ENCODE measurements at regions not wholly inside any gene's neighbourhood (a gene's known extent, or its start where the extent isn't known, plus 50 kb on each side); places are given as distances from the start of the nearest gene placed in this dataset.
"Not testable (repeated sequence)": the region's sequence is repeated elsewhere in the genome, so short reads cannot be mapped to it uniquely, and the experiment has no call there.

DNA sequence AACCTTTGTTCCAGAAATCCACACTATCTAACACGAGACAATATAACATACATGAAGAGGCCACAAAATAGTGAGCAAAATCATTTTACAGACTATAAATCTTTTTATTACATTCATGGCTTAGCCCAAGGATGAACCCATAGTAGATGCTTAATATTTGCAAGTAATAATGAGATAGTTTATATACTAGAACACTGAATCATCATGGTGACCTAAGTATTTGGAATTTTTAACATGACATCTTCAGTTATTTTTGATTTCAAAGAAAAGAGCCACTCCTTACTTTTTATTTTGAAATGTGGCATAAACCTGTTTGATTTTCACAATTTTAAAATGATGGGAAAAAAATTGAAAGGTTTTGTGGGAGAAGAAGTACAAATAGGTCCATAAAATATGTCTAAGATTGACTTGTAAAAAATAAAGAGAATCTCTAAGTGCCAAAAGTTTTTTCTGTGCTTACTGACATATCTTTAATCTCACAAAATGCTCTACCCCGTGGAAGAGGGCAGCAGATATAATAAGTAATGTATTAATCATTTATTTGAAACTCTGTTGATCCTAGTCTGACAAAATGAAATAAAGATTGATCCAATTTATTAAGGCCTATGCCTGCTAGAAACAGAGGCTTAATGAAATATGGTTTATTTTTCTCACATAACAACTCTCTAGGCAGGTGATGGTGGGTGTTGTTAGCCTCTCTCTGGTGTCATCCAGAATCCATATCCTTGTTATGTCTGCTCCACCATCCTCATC lies 224.5 kb upstream of the CENPE start:
- no peaks in the 10 kb centered on the region for H3K9me3 Mint-ChIP-seq (ENCODE audit: insufficient read depth)
- Histone ChIP-seq H3K36me3 (replicated peaks in 1 of 2; ENCODE audit: control extremely low read depth in 1 of 2, control insufficient read depth in 1 of 2, extremely low read depth in 1 of 2, insufficient read depth in 2 of 2, low read length in 1 of 2) (no peaks in the 10 kb centered on the region), H3K9me3 (ENCODE audit: control extremely low read depth in 1 of 3, control insufficient read depth in 2 of 3, insufficient read depth in 1 of 3, low read length in 2 of 3) (no peaks in the 10 kb centered on the region), H3K4me3 (ENCODE audit: control extremely low read depth in 1 of 5, extremely low read depth in 1 of 5, insufficient read depth in 1 of 5, low read depth in 2 of 5, low read length in 4 of 5) (no peak overlapping the region), H3K79me2 (ENCODE audit: control insufficient read depth, insufficient read depth, low read length) (no peaks in the 10 kb centered on the region), H3K4me2 (replicated peaks; ENCODE audit: low read depth, low read length, poor library complexity, severe bottlenecking) (no peak overlapping the region), H3K27ac (ENCODE audit: low read length in 2 of 2) (no peak overlapping the region), H4K20me1 (ENCODE audit: control insufficient read depth, insufficient read depth, low read length, poor library complexity, severe bottlenecking) (no peaks in the 10 kb centered on the region), H2AFZ (ENCODE audit: insufficient read depth, low read depth, low read length, poor library complexity, severe bottlenecking) (no peak overlapping the region), H3K4me1 (ENCODE audit: control insufficient read depth in 2 of 2, insufficient read depth in 2 of 2, low read length in 2 of 2) (no peaks in the 10 kb centered on the region), H3K27me3 (replicated peaks in 1 of 4; ENCODE audit: control extremely low read depth in 1 of 4, control insufficient read depth in 3 of 4, insufficient read depth in 4 of 4, low read length in 3 of 4) (no peaks in the 10 kb centered on the region), H3K9ac (ENCODE audit: low read length) (no peak overlapping the region)
- no peak overlapping the region for H3K27ac Mint-ChIP-seq
- H3K4me3 Mint-ChIP-seq: no peak overlapping the region
- no CpG with 5 or more reads among the region's 2 CpGs for WGBS (ENCODE audit: insufficient coverage)
- CTCF ChIA-PET: no interaction called here
- POLR2A ChIA-PET: no interaction called here
- ATAC-seq (ENCODE audit: low read depth) (no peak), DNase-seq (no peak)
- TF ChIP-seq, protein P1, sequence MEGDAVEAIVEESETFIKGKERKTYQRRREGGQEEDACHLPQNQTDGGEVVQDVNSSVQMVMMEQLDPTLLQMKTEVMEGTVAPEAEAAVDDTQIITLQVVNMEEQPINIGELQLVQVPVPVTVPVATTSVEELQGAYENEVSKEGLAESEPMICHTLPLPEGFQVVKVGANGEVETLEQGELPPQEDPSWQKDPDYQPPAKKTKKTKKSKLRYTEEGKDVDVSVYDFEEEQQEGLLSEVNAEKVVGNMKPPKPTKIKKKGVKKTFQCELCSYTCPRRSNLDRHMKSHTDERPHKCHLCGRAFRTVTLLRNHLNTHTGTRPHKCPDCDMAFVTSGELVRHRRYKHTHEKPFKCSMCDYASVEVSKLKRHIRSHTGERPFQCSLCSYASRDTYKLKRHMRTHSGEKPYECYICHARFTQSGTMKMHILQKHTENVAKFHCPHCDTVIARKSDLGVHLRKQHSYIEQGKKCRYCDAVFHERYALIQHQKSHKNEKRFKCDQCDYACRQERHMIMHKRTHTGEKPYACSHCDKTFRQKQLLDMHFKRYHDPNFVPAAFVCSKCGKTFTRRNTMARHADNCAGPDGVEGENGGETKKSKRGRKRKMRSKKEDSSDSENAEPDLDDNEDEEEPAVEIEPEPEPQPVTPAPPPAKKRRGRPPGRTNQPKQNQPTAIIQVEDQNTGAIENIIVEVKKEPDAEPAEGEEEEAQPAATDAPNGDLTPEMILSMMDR (IDR thresholded peaks at IDR 0.05): no peak
- TF ChIP-seq EZH2 (IDR thresholded peaks at IDR 0.05; ENCODE audit: borderline replicate concordance, insufficient read depth, low read depth, low read length, poor library complexity, severe bottlenecking): no peak
- intact Hi-C loops (cut with micrococcal nuclease): no loop called here
- H3K4me1 Mint-ChIP-seq: no peaks in the 10 kb centered on the region
- no peaks in the 10 kb centered on the region for H3K27me3 Mint-ChIP-seq

DNA sequence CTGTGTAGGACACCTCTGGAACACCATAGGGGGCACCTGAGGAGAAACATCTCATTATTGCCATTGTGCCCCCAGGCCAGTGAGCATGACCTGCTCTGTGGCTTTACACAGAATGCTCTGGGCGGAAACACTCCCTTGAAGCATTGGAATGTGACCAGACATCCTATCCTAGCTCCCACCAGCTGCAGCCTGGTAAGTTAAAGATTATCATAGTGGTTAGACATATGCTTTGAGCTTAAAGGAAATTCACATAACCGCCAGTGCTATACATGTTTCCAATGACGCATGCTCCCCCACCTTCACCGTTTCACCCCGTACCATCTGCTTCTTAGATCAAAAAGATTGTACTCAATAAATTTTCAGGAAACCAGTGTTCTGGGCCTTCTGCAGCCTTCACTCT lies 217.7 kb upstream of the CENPE start:
- Mint-ChIP-seq H3K9me3 (ENCODE audit: insufficient read depth) (peaks cover 2% of the 10 kb centered on the region), H3K4me1 (no peaks in the 10 kb centered on the region), H3K4me3 (no peak overlapping the region), H3K27me3 (no peaks in the 10 kb centered on the region), H3K27ac (no peak overlapping the region)
- no peak for ATAC-seq (ENCODE audit: low read depth)
- no peaks in the 10 kb centered on the region for H3K4me1 ChIP-seq (ENCODE audit: control insufficient read depth in 2 of 2, insufficient read depth in 2 of 2, low read length in 2 of 2)
- H3K4me2 ChIP-seq (replicated peaks; ENCODE audit: low read depth, low read length, poor library complexity, severe bottlenecking): no peak overlapping the region
- no peaks in the 10 kb centered on the region for H3K27me3 ChIP-seq (replicated peaks in 1 of 4; ENCODE audit: control extremely low read depth in 1 of 4, control insufficient read depth in 3 of 4, insufficient read depth in 4 of 4, low read length in 3 of 4)
- POLR2A ChIA-PET: no interaction called here
- H3K9me3 ChIP-seq (ENCODE audit: control extremely low read depth in 1 of 3, control insufficient read depth in 2 of 3, insufficient read depth in 1 of 3, low read length in 2 of 3): no peaks in the 10 kb centered on the region
- TF ChIP-seq EZH2 (IDR thresholded peaks at IDR 0.05; ENCODE audit: borderline replicate concordance, insufficient read depth, low read depth, low read length, poor library complexity, severe bottlenecking): no peak
- TF ChIP-seq, protein P1 (IDR thresholded peaks at IDR 0.05): no peak
- no peaks in the 10 kb centered on the region for H3K79me2 ChIP-seq (ENCODE audit: control insufficient read depth, insufficient read depth, low read length)
- H4K20me1 ChIP-seq (ENCODE audit: control insufficient read depth, insufficient read depth, low read length, poor library complexity, severe bottlenecking): no peaks in the 10 kb centered on the region
- H3K9ac ChIP-seq (ENCODE audit: low read length): no peak overlapping the region
- H3K4me3 ChIP-seq (ENCODE audit: control extremely low read depth in 1 of 5, extremely low read depth in 1 of 5, insufficient read depth in 1 of 5, low read depth in 2 of 5, low read length in 4 of 5): no peak overlapping the region
- DNase-seq: no peak
- no peak overlapping the region for H2AFZ ChIP-seq (ENCODE audit: insufficient read depth, low read depth, low read length, poor library complexity, severe bottlenecking)
- H3K27ac ChIP-seq (ENCODE audit: low read length in 2 of 2): no peak overlapping the region
- H3K36me3 ChIP-seq (replicated peaks in 1 of 2; ENCODE audit: control extremely low read depth in 1 of 2, control insufficient read depth in 1 of 2, extremely low read depth in 1 of 2, insufficient read depth in 2 of 2, low read length in 1 of 2): no peaks in the 10 kb centered on the region
- 98% methylated on average over 4 of the region's 5 CpGs for WGBS (ENCODE audit: insufficient coverage)
- CTCF ChIA-PET: no interaction called here
- intact Hi-C loops (cut with micrococcal nuclease): no loop called here

DNA sequence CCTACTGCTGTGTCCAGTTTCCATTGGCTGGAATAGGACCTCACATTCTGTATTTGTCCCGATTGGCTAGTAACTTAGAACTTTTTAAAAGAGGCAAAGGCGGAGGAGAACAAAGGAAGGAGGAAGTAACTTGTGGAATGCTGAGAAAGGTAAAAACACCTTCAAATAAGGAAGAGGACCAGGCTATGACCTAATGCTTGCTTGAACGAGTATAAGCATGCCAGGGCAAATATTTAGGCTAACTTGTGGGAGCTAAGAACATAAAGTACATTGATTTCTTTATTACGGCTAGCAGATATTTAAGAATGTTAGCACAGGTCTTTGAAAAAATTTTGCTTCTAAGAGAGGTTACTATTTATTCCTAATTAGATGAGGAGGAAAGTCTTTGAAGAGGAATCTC lies 214.5 kb upstream of the CENPE start:
- H3K9ac ChIP-seq (ENCODE audit: low read length); H3K4me1 ChIP-seq (ENCODE audit: control insufficient read depth in 2 of 2, insufficient read depth in 2 of 2, low read length in 2 of 2); H3K4me3 Mint-ChIP-seq; intact Hi-C loops (cut with micrococcal nuclease); H3K4me1 Mint-ChIP-seq; ATAC-seq (ENCODE audit: low read depth); H3K79me2 ChIP-seq (ENCODE audit: control insufficient read depth, insufficient read depth, low read length); H2AFZ ChIP-seq (ENCODE audit: insufficient read depth, low read depth, low read length, poor library complexity, severe bottlenecking); H4K20me1 ChIP-seq (ENCODE audit: control insufficient read depth, insufficient read depth, low read length, poor library complexity, severe bottlenecking); CTCF ChIA-PET; H3K9me3 ChIP-seq (ENCODE audit: control extremely low read depth in 1 of 3, control insufficient read depth in 2 of 3, insufficient read depth in 1 of 3, low read length in 2 of 3); H3K27ac Mint-ChIP-seq; H3K27ac ChIP-seq (ENCODE audit: low read length in 2 of 2); H3K36me3 ChIP-seq (replicated peaks in 1 of 2; ENCODE audit: control extremely low read depth in 1 of 2, control insufficient read depth in 1 of 2, extremely low read depth in 1 of 2, insufficient read depth in 2 of 2, low read length in 1 of 2); DNase-seq; H3K4me3 ChIP-seq (ENCODE audit: control extremely low read depth in 1 of 5, extremely low read depth in 1 of 5, insufficient read depth in 1 of 5, low read depth in 2 of 5, low read length in 4 of 5); H3K27me3 ChIP-seq (replicated peaks in 1 of 4; ENCODE audit: control extremely low read depth in 1 of 4, control insufficient read depth in 3 of 4, insufficient read depth in 4 of 4, low read length in 3 of 4); H3K9me3 Mint-ChIP-seq (ENCODE audit: insufficient read depth); POLR2A ChIA-PET; H3K27me3 Mint-ChIP-seq; H3K4me2 ChIP-seq (replicated peaks; ENCODE audit: low read depth, low read length, poor library complexity, severe bottlenecking): not testable (repeated sequence)
- 59% methylated on average over 2 of the region's 4 CpGs for WGBS (ENCODE audit: insufficient coverage)

Measured in B cell (primary cell).